ENCODE measurements at regions not wholly inside any gene's neighbourhood (a gene's known extent, or its start where the extent isn't known, plus 50 kb on each side); places are given as distances from the start of the nearest gene placed in this dataset.
"Not testable (repeated sequence)": the region's sequence is repeated elsewhere in the genome, so short reads cannot be mapped to it uniquely, and the experiment has no call there.

- DNase-seq (ENCODE audit: low spot score in 2 of 2); H3K4me3 Mint-ChIP-seq; ATAC-seq (ENCODE audit: low read depth); H3K27ac Mint-ChIP-seq; H3K4me1 Mint-ChIP-seq; H3K9me3 Mint-ChIP-seq; H3K36me3 Mint-ChIP-seq: not testable (repeated sequence)
- peaks cover 11% of the 10 kb centered on the region for H3K27me3 Mint-ChIP-seq
Observed at GRCh38 chr12:76292891-76293290, 55.3 kb downstream of the BBS10 start.

GRCh38 chr12:76292305-76292704, 55.9 kb downstream of the BBS10 start:
- H3K27ac Mint-ChIP-seq; H3K36me3 Mint-ChIP-seq; H3K4me1 Mint-ChIP-seq; DNase-seq (ENCODE audit: low spot score in 2 of 2); ATAC-seq (ENCODE audit: low read depth); H3K4me3 Mint-ChIP-seq; H3K9me3 Mint-ChIP-seq: not testable (repeated sequence)
- peaks cover 11% of the 10 kb centered on the region for H3K27me3 Mint-ChIP-seq

GRCh38 chr12:76290963-76291859, 57.0 kb downstream of the BBS10 start:
- peaks cover 11% of the 10 kb centered on the region for H3K27me3 Mint-ChIP-seq
- no peak overlapping the region for H3K4me3 Mint-ChIP-seq
- H3K4me1 Mint-ChIP-seq: no peaks in the 10 kb centered on the region
- H3K36me3 Mint-ChIP-seq: no peaks in the 10 kb centered on the region
- no peak for ATAC-seq (ENCODE audit: low read depth)
- no peak overlapping the region for H3K27ac Mint-ChIP-seq
- H3K9me3 Mint-ChIP-seq: peaks cover 5% of the 10 kb centered on the region
- no peak for DNase-seq (ENCODE audit: low spot score in 2 of 2)

GRCh38 chr12:76288218-76288617, 60.0 kb downstream of the BBS10 start:
- Mint-ChIP-seq H3K27me3 (peaks cover 15% of the 10 kb centered on the region), H3K4me1 (no peaks in the 10 kb centered on the region), H3K4me3 (no peak overlapping the region), H3K27ac (no peak overlapping the region), H3K9me3 (peaks cover 5% of the 10 kb centered on the region), H3K36me3 (no peaks in the 10 kb centered on the region)
- no peak for DNase-seq (ENCODE audit: low spot score in 2 of 2)
- no peak for ATAC-seq (ENCODE audit: low read depth)

- H3K4me3 Mint-ChIP-seq: no peak overlapping the region
- no peak for DNase-seq (ENCODE audit: low spot score in 2 of 2)
- H3K27me3 Mint-ChIP-seq: peaks cover 7% of the 10 kb centered on the region
- H3K9me3 Mint-ChIP-seq: no peaks in the 10 kb centered on the region
- no peaks in the 10 kb centered on the region for H3K36me3 Mint-ChIP-seq
- H3K4me1 Mint-ChIP-seq: no peaks in the 10 kb centered on the region
- H3K27ac Mint-ChIP-seq: no peak overlapping the region
- ATAC-seq (ENCODE audit: low read depth): no peak
Observed at GRCh38 chr12:76284816-76285750, 63.1 kb downstream of the BBS10 start.

- DNase-seq (ENCODE audit: low spot score in 2 of 2) (no peak), ATAC-seq (ENCODE audit: low read depth) (no peak)
- H3K9me3 Mint-ChIP-seq: no peaks in the 10 kb centered on the region
- no peaks in the 10 kb centered on the region for H3K4me1 Mint-ChIP-seq
- peaks cover 5% of the 10 kb centered on the region for H3K27me3 Mint-ChIP-seq
- no peak overlapping the region for H3K4me3 Mint-ChIP-seq
- H3K27ac Mint-ChIP-seq: no peak overlapping the region
- H3K36me3 Mint-ChIP-seq: no peaks in the 10 kb centered on the region
Observed at GRCh38 chr12:76282744-76283143, 65.5 kb downstream of the BBS10 start.

GRCh38 chr12:76277480-76277879, 70.7 kb downstream of the BBS10 start:
- no peak for ATAC-seq (ENCODE audit: low read depth)
- H3K4me3 Mint-ChIP-seq: no peak overlapping the region
- no peak overlapping the region for H3K27ac Mint-ChIP-seq
- peaks cover 3% of the 10 kb centered on the region for H3K27me3 Mint-ChIP-seq
- no peaks in the 10 kb centered on the region for H3K4me1 Mint-ChIP-seq
- no peaks in the 10 kb centered on the region for H3K9me3 Mint-ChIP-seq
- no peaks in the 10 kb centered on the region for H3K36me3 Mint-ChIP-seq
- DNase-seq (ENCODE audit: low spot score in 2 of 2): no peak

- H3K27me3 Mint-ChIP-seq: peaks cover 3% of the 10 kb centered on the region
- no peaks in the 10 kb centered on the region for H3K4me1 Mint-ChIP-seq
- DNase-seq (ENCODE audit: low spot score in 2 of 2) (no peak), ATAC-seq (ENCODE audit: low read depth) (no peak)
- no peaks in the 10 kb centered on the region for H3K36me3 Mint-ChIP-seq
- H3K4me3 Mint-ChIP-seq: no peak overlapping the region
- no peaks in the 10 kb centered on the region for H3K9me3 Mint-ChIP-seq
- H3K27ac Mint-ChIP-seq: no peak overlapping the region
Observed at GRCh38 chr12:76276499-76277151, 71.6 kb downstream of the BBS10 start.

- Mint-ChIP-seq H3K4me1 (no peaks in the 10 kb centered on the region), H3K27me3 (peaks cover 3% of the 10 kb centered on the region), H3K27ac (no peak overlapping the region), H3K9me3 (no peaks in the 10 kb centered on the region), H3K4me3 (no peak overlapping the region), H3K36me3 (no peaks in the 10 kb centered on the region)
- DNase-seq (ENCODE audit: low spot score in 2 of 2) (no peak), ATAC-seq (ENCODE audit: low read depth) (no peak)
Observed at GRCh38 chr12:76275511-76276093, 72.6 kb downstream of the BBS10 start.

- Mint-ChIP-seq H3K9me3 (no peaks in the 10 kb centered on the region), H3K4me3 (no peak overlapping the region), H3K36me3 (no peaks in the 10 kb centered on the region), H3K4me1 (no peaks in the 10 kb centered on the region), H3K27me3 (peaks cover 3% of the 10 kb centered on the region), H3K27ac (no peak overlapping the region)
- no peak for ATAC-seq (ENCODE audit: low read depth)
- DNase-seq (ENCODE audit: low spot score in 2 of 2): no peak
Observed at GRCh38 chr12:76274420-76275083, 73.7 kb downstream of the BBS10 start.

- Mint-ChIP-seq H3K4me1 (no peaks in the 10 kb centered on the region), H3K4me3 (no peak overlapping the region), H3K27me3 (peaks cover 2% of the 10 kb centered on the region), H3K27ac (no peak overlapping the region), H3K9me3 (no peaks in the 10 kb centered on the region), H3K36me3 (no peaks in the 10 kb centered on the region)
- no peak for DNase-seq (ENCODE audit: low spot score in 2 of 2)
- ATAC-seq (ENCODE audit: low read depth): no peak
Observed at GRCh38 chr12:76272287-76272686, 75.9 kb downstream of the BBS10 start.

- no peaks in the 10 kb centered on the region for H3K4me1 Mint-ChIP-seq
- H3K27ac Mint-ChIP-seq: no peak overlapping the region
- peaks cover 2% of the 10 kb centered on the region for H3K27me3 Mint-ChIP-seq
- ATAC-seq (ENCODE audit: low read depth) (no peak), DNase-seq (ENCODE audit: low spot score in 2 of 2) (no peak)
- H3K4me3 Mint-ChIP-seq: no peak overlapping the region
- H3K36me3 Mint-ChIP-seq: no peaks in the 10 kb centered on the region
- no peaks in the 10 kb centered on the region for H3K9me3 Mint-ChIP-seq
Observed at GRCh38 chr12:76270657-76271358, 77.4 kb downstream of the BBS10 start.

GRCh38 chr12:76268267-76268666, 79.9 kb downstream of the BBS10 start:
- H3K4me1 Mint-ChIP-seq: no peaks in the 10 kb centered on the region
- ATAC-seq (ENCODE audit: low read depth): no peak
- H3K4me3 Mint-ChIP-seq: no peak overlapping the region
- H3K27me3 Mint-ChIP-seq: peaks cover 1% of the 10 kb centered on the region
- H3K9me3 Mint-ChIP-seq: no peaks in the 10 kb centered on the region
- DNase-seq (ENCODE audit: low spot score in 2 of 2): no peak
- no peaks in the 10 kb centered on the region for H3K36me3 Mint-ChIP-seq
- H3K27ac Mint-ChIP-seq: no peak overlapping the region
